B cell (primary cell): ENCODE measurements at regions not wholly inside any gene's neighbourhood (a gene's known extent, or its start where the extent isn't known, plus 50 kb on each side); places are given as distances from the start of the nearest gene placed in this dataset.

Experiments used
- EZH2 ChIP-seq: IDR thresholded peaks from 2 replicates; pipeline ENCODE4 v1.6.1; 2012; ENCODE audit warnings: borderline replicate concordance, low read depth, mild to moderate bottlenecking, moderate library complexity, low read length; ENCODE audit not compliant: insufficient read depth, poor library complexity, severe bottlenecking
- TF ChIP-seq, protein P1 (sequence below): fragments of 200-600 bp; IDR thresholded peaks from one replicate; pipeline ENCODE4 v1.8.0; 2022; ENCODE audit warnings: antibody characterized with exemption, mild to moderate bottlenecking

DNA sequence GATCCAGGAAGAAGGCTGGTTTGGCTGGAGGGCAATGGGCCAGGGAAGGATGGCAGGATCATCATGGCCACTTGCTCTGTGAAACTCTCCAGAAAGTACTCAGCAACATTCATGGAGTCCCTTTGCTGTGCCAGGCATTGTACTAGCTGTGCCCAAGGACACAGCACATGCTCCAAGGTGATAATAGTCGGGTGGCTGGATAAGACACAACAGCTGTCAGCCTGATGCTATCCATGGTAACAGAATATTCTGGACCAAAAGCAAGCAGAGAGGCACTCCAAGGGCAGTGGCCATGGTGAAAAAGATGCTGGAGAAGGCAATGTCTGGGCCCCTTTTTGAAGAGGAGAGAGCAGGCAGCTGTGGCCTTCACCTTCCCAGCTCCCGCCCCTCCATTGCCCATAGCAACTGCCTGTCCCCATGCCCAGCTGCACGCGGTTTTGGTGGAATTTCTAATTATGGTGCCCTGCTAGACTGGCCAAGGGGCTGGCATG, 113.8 kb upstream of the CPEB4 start:
- TF ChIP-seq EZH2: no peak
- TF ChIP-seq, protein P1, sequence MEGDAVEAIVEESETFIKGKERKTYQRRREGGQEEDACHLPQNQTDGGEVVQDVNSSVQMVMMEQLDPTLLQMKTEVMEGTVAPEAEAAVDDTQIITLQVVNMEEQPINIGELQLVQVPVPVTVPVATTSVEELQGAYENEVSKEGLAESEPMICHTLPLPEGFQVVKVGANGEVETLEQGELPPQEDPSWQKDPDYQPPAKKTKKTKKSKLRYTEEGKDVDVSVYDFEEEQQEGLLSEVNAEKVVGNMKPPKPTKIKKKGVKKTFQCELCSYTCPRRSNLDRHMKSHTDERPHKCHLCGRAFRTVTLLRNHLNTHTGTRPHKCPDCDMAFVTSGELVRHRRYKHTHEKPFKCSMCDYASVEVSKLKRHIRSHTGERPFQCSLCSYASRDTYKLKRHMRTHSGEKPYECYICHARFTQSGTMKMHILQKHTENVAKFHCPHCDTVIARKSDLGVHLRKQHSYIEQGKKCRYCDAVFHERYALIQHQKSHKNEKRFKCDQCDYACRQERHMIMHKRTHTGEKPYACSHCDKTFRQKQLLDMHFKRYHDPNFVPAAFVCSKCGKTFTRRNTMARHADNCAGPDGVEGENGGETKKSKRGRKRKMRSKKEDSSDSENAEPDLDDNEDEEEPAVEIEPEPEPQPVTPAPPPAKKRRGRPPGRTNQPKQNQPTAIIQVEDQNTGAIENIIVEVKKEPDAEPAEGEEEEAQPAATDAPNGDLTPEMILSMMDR: no peak
